ENCODE measurements at regions not wholly inside any gene's neighbourhood (a gene's known extent, or its start where the extent isn't known, plus 50 kb on each side); places are given as distances from the start of the nearest gene placed in this dataset.

GRCh38 chr16:54649876-54650275, 280.8 kb upstream of the IRX5 start:
- no peak for DNase-seq (ENCODE audit: low read depth)
- no peak for TF ChIP-seq CTCF (IDR thresholded peaks at IDR 0.05; ENCODE audit: low read depth, low read length, missing control alignments)
- no peak overlapping the region for H3K4me3 ChIP-seq (ENCODE audit: low read depth, low read length)

- H3K4me3 ChIP-seq (ENCODE audit: low read depth, low read length): no peak overlapping the region
- no peak for DNase-seq (ENCODE audit: low read depth)
- TF ChIP-seq CTCF (IDR thresholded peaks at IDR 0.05; ENCODE audit: low read depth, low read length, missing control alignments): no peak
Observed at GRCh38 chr16:54648575-54648974, 282.1 kb upstream of the IRX5 start.

GRCh38 chr16:54647725-54648221, 282.9 kb upstream of the IRX5 start:
- no peak for TF ChIP-seq CTCF (IDR thresholded peaks at IDR 0.05; ENCODE audit: low read depth, low read length, missing control alignments)
- no peak overlapping the region for H3K4me3 ChIP-seq (ENCODE audit: low read depth, low read length)
- DNase-seq (ENCODE audit: low read depth): no peak

- H3K4me3 ChIP-seq (ENCODE audit: low read depth, low read length): no peak overlapping the region
- no peak for DNase-seq (ENCODE audit: low read depth)
- TF ChIP-seq CTCF (IDR thresholded peaks at IDR 0.05; ENCODE audit: low read depth, low read length, missing control alignments): no peak
Observed at GRCh38 chr16:54647216-54647615, 283.4 kb upstream of the IRX5 start.

- no peak for DNase-seq (ENCODE audit: low read depth)
- H3K4me3 ChIP-seq (ENCODE audit: low read depth, low read length): no peak overlapping the region
Observed at GRCh38 chr16:54645345-54645744, 285.3 kb upstream of the IRX5 start.

GRCh38 chr16:54636221-54636793, 294.4 kb upstream of the IRX5 start:
- TF ChIP-seq CTCF (IDR thresholded peaks at IDR 0.05; ENCODE audit: low read depth, low read length, missing control alignments): no peak
- H3K4me3 ChIP-seq (ENCODE audit: low read depth, low read length): no peak overlapping the region
- DNase-seq (ENCODE audit: low read depth): no peak

More at GRCh38 chr16:54645345-54645744, 285.3 kb upstream of the IRX5 start:
- TF ChIP-seq CTCF (IDR thresholded peaks at IDR 0.05; ENCODE audit: low read depth, low read length, missing control alignments): no peak

- peak; percentile 27 for TF ChIP-seq CTCF (IDR thresholded peaks at IDR 0.05; ENCODE audit: low read depth, low read length, missing control alignments)
- no peak for DNase-seq (ENCODE audit: low read depth)
- no peak overlapping the region for H3K4me3 ChIP-seq (ENCODE audit: low read depth, low read length)
Observed at GRCh38 chr16:54633943-54634362, 296.7 kb upstream of the IRX5 start.

Measured in GM12864 (cell line).